HCEC 1CT (cell line): ENCODE measurements at regions not wholly inside any gene's neighbourhood (a gene's known extent, or its start where the extent isn't known, plus 50 kb on each side); places are given as distances from the start of the nearest gene placed in this dataset.

Experiments
- DNase-seq: peaks from one replicate; pipeline ENCODE4 v3.0.0-alpha.2; 2017

DNA sequence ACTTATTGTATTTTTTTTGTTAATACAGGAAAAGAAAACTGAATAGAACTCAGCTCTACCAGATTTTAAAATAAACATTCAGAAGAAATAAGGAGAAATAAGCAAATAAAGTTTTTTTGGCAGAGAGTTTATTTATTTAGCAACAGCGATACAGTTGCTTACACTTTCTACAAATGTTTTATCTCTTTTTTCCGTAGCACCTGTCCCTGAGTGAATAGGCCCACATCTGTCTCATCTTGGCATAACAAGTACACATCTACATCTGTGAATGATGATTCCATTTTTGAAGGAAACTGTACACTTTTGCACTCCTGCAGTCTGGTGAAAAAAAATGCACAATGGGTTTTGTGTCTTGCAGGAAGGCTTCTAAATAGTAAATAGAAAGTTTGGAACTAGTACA is 783.6 kb upstream of the ZEB2 start:
- no peak for DNase-seq

DNA sequence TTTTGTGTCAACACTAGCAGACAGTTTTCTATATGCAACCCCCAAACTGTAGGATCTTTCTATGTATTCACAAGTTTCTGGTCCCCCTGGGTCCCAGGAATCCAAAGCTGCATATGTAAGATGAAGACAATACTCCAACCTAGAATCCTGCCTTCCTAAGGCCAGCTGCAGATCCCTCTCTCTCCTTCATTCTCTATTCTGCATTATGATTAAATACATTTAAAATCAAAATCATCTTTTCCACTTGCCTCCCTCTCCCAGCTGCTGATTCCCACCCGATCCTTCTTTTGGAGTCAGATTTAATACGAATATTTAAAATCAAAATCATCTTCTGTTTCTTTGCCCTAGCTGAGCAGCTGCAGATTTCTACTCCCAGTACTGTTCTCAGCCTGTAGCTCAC is 783.0 kb upstream of the ZEB2 start:
- no peak for DNase-seq

DNA sequence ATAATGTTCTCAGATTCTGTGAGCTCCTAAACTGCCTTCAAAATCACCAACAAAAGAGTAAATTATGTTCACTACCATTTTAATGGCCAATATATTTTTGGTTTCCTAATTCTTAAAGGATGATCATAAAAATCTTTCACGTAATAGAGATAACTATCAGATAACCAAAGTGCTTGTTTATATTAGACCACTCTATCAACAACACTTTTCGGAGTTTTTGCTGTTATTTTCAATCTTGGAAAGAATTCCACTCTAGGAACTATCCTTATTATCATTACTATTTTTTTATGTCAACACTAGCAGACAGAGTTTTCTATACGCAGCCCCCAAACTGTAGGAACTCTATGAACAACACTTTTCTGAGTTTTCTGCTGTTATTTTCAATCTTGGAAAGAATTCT is 782.5 kb upstream of the ZEB2 start:
- no peak for DNase-seq

DNA sequence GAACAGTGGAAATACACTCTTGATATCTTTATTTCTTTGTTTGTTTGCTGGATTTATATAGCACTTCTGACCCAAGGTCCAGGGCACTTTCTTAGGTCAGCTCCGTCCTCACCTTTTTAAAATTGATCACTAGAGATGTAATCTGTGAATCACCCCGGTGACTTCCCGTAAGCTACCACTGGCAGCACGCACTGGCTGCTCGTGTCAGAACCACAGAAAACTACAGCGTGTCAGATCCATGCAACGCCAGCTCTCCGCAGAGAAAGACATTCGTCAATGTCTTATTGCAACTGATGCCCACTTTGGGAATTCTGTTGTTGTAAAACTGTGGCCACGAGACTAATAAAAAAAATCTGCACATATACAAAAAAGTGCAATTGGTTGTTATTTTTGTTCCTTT is 779.4 kb upstream of the ZEB2 start:
- DNase-seq = no peak

DNA sequence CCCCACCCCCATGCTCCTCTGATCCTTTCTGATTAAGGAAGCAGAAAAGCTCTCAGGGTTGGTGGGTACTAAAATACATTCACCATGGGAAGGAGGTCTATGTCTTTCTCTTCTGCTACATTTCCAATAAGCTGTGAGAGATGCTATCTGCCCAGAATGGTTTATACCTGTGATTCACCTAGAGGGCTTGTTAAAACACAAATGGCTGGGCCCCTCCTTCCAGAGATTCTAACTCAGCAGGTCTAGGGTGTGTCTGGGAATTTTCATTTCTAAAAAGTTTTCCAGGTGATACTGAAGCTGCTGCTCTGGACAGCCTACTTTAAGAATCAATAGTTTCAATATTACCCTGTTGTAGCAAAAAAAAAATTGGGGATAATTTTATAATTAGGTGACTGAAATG is 772.2 kb upstream of the ZEB2 start:
- DNase-seq = no peak

DNA sequence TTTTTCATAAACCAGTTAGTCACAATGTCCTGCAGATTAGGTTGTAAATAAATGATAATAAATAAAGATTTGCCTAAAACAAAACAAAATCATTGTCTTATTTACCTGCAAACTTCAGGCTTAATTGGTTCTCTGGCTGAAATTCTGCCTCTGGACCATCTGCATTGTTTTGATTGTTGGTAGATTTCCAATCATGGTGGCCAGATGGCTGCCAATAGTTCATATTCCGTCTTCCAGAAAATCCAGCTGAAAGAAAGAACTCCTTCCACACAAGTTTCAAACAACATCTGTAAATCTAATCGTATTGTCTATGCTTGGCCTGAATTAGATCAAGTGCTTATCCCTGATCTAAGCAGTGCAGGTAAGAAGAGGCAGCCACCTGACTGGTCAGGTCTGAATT is 771.1 kb upstream of the ZEB2 start:
- no peak for DNase-seq

DNA sequence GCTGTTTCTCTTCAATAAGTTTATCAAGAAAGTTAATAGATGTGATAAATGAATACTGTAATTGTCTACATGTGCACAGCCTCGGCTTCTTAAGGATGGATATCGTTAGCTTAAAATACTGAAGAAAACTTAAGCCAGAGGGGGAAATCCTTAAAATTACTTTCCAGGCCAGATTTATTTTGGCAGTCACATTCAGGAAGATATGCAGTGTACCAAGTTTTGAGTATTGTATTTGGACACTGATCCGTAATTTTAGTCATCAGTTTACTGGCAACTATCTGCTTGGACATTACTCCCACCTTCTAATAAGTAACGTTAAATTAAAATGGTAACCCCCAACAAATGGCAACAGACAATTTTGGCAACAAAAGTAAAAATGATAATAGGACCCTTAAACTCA is 770.0 kb upstream of the ZEB2 start:
- no peak for DNase-seq

DNA sequence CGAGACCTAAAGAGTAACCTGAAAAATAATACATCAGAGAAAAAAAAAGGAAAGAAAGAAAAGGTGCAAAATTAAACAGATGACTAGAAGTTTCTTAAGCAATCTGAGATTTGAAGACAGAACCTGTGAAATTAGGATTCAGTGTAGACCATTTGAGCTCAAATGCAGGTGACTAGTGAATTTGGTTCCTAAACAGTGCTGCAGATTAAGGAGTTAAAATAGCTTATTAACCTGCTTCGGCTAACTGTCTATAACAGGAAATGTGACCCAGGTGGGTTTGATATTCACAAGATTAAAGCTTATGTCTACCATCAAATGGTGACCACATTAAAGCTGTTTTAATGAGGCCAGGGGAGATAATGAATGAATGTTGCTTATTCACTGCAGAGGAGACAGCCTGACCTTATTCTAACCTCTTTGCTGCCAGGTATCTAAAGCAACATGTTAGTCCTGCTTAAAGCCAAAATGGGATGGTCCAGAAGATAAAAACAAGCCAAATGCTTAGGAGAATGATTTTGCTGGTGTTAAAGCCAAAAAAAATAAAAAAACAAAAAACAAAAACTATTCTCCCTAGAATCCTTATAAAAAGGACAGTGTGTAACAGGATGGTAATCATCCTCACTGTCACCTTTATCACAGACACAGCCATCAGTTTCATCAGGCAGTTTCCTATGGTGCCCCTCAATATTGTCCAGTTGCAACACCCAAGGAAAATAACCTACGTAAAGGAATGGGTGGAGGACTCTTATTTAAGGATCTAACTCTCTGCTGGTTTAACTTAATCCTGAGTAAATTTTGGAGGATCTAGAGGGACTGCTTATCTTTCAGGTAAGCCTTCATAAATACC is 769.0 kb upstream of the ZEB2 start:
- DNase-seq = no peak

DNA sequence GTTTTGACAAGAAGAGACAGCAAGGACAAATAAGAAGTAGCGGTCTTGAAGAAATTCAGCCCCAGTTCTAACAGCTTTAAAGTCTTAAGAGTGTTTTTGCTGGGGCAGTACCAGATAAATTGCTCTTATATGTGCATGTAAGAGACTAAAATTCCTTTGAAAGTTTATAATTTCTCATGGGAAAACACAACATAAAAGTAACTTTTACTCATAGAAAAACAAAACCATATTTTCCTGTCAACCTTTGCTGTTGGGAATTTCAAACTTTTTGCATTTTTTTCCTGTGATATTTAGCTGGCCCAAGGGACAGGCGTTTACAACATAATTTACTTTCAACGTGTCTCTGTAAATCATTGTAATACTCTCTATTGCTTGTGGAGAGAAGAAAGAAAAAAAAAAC is 767.8 kb upstream of the ZEB2 start:
- DNase-seq = no peak

DNA sequence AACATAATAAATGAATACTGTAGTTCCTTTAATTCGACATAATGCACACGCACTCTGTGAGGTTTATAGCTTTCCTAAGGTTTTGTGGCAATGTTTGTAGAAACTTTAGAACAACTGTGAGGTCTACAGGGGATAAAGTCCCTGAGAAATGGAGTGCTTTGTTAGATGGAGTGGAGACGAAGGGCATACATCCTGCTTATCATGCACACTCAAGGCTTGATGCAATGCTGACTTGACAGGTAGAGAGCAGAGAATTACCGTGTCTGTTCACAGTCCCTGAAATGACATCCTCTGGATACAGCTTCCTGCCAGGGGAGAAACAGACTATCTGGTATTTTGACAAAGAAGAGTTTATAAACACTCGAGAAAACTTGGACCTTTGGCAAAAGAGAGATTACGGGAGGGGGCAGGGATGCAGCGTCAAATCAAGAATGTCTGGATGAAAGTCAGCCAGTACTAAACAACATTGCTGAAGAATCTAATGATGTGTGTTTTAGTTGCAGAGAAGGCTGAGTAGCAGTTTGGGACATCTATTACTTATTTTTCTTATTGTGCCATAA is 766.9 kb upstream of the ZEB2 start:
- no peak for DNase-seq

DNA sequence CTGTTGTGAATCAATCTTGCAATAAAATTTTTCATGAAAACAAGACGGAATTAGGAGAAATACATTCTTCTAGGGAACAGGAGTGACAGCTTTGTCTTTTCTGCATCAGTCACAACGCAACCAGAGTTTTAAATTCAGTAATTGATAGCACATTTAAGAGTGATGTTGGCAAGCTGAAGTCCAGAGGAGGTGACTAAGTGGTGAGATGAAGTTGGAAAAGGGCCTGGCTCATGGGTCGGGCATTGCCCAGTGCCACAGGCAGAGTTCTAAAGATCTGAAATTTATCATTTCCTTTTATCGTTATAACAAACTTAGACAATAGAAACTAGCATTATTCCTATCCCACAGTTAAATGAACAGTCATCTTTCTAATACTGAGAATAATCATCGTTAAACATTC is 764.6 kb upstream of the ZEB2 start:
- DNase-seq = no peak

DNA sequence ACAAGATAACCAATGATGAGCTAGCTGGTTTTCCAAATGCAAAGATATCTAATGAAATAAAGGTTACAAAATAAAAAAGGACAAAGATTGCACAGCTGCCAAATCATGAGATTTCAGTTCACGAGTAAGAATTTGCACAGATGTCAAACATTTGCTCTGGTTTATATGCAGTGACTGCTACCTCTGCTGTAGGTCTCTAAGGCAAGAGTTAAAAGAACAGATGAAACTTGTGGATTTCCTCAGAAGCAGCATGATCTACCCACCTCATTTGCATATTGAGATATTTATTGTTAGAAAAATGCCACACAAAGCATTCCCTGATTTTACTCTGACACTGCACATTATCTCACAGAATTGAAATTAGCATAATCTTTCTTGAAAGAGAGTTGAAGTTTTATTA is 763.2 kb upstream of the ZEB2 start:
- DNase-seq = no peak

DNA sequence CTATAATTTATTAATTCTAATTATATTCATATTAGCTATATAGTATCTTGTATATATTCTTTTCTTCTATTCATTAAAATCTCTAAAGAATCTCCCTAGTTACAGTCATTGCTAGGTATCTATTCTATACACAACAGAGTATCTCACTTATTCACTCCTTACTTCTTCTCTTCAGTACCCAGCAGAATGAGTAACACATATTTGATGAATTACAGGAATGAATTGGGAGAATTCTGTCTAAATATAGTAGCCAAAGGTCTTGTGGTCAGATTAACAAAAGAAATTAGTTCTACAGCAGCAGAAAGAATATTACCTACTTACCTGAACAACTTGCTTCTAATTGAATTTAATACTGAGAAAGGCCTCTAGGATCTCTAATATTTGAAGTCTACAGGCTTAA is 758.0 kb upstream of the ZEB2 start:
- peak; percentile 53 for DNase-seq

DNA sequence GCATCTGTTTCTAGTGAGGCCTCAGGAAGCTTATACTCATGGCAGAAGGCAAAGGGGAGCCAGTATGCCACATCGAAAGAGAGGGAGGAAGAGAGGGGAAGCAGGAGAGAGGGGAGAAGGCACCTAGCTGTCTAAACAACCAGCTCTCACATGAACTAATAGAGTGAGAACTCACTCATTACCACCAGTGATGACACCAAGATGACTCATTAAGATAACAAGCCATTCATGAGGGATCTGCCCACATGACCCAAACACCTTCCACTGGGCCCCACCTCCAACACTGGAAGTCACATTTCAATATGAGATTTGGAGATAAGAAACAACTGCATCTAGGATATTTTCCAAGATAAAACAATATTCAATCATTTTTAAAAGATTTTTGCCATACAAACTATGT is 753.9 kb upstream of the ZEB2 start:
- DNase-seq = peak; percentile 10

DNA sequence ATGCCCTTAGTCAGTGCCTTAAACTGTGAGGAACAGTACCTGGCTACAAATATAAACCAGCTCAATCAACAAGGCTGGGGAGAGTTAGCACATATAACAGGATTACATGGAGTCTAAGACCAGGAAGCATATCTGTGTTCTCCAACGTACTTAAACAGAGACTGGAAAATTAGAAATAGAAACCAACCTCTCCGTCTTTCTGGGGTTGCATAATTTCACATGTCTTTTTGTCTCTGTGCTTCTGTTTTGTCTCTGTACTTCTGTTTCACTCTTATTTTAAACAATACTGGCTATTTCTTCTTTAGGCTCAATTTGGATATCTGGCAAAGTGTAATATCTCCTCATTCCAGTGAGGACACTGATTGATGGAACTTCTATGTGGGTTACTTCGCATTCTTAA is 749.0 kb upstream of the ZEB2 start:
- DNase-seq = no peak

DNA sequence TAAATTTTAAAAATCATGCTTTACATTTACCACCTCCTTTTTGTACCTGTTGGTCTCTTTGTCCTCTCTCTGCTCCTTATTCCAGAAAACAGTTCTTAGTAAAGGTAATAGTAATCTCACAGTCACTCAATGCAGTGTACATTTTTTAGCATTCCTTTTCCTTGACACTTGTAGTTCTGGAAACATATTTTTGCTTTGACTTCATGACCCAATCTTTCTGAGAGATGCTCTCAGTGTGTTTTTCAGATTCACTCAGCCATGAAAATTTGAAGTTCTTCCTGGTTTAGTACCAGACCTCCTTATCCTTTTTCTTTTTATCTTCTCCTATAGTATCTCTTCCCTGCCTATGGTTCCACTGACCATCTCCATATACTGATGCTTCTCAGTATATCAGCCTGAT is 747.5 kb upstream of the ZEB2 start:
- DNase-seq = no peak

DNA sequence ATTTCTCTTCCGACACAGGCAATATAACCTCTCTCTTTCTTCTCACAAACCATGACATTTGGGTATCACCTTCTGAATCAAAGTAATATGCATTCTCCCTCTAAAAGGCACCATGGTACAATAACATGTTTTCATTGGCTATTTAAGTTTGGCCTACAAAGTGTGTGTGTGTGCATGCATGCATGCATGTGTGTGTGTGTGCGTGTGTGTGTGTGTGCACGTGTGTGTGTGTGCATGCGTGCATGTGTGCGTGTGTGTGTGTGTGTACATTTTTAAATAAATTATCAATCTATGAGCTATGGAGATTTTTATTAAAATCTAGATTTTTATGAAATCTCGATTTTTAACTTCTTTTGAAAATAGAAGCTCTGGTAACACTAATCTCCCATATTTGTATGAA is 745.3 kb upstream of the ZEB2 start:
- no peak for DNase-seq

DNA sequence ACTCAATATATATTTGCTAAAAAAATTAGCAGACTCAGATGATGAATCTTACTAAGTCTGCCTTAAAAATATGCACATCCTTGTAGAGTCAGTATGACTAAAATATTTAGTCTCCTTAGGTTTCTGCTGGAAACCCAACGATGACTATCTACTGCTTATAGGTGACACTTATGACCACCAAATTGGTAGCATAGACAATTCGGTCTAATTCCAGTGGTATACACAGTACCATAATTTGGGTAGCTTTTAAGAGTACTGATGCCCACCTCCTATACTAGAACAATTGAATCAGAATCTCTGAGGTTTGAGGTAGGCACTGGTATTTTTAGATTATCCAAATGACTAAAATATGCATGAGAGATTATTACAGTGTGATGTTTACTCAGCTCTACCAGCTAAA is 740.8 kb upstream of the ZEB2 start:
- no peak for DNase-seq

DNA sequence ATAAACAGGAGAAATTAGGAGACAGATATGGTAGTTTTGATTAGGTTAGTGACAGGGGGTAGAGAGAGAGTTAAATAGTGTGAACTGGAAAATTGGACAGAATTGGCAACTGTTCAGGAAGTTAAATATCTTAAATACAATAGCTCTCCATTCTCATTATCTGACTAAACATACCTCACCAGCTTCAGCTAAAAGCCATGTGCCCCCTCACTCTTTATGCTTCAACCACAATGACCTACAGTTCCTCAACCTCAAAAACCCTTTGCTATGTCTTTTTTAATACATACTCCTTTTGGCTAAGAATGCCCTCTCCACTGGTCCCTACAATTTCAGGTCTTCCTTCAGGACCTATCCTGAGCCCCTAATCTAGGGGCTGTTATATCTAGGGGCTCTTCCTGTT is 740.2 kb upstream of the ZEB2 start:
- no peak for DNase-seq

DNA sequence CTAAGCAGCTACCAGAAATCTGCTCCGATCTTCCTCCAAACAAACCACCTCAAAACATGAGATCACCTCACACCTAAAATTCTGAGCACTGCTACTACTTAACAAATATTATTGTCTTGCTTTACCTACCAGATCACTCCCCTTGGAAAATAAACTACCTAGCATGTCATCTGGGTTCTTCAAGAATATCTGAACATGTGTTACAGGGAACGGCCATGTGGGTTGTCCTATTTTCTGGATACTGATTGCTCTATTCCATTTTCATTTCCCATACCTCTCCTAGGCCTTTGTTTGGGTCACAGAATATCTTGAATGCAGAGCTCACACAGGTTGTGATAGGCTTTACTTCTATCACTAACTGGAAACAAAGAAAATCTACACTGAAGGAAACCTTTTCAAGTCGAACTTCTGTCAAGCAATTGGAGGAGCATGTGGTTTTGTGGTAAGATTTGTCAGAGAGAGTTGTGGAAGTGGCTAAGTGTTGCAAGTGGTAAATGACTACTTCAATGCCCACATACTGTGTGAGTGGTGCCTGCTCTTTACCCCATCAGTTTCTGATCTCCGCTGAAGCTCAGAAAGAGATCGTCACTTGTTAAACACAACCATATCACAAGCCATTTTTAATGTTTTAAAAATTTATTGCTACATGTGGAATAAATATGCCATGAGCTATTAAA is 739.1 kb upstream of the ZEB2 start:
- DNase-seq = no peak

DNA sequence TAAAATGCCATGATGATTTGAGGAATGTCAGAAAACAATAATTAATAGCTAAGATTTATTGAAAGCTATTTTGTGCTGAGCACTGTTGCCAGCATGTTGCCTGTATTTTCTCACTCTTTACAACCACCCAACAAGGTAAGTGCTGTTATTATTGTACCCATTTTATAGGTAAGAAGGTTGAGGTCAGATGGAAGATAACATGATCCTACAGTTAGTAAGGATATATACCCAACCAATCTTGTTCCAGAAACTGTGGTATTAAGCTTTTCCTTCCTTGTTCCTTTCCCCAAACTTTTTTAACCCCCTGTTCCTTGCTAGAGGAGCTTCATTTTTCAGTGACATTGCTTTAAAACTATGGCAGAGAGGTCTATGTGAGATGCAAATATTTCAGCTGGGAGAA is 738.0 kb upstream of the ZEB2 start:
- no peak for DNase-seq

DNA sequence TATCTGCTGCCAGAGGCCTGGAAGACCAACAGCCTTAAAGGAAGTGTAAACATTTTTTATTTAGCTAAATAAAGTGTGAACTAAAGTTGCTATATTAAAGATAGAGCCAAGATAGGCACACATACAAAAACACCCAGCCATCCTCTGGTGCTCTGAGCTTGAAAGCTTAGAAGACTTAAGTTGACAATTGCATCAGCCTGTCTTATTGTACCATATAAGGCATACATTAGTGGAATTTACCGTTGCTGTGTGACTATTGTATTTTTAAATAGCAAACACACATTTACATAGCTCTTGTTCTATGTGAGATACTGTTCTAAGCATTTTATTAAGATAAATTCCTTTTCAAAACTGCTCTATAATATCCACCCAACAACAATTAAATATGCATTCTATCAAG is 736.6 kb upstream of the ZEB2 start:
- no peak for DNase-seq

DNA sequence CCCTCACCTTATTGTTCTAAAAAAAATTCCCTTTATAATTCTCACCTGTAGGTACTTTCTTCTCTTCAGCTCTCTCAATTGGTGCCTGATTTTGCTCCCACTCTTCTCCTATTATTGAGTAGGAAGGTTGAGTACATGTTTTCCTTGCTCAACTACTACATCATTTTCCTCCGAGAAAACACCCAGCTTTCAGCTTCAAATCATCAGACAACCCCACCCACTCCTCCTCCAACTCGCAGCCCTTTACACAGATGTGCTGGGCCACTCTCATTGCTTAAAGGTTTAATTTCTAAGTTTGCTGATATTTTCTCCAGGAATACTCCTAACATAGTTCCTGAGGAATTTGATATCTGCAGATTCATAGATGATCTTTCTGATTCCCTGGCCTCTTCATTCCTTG is 734.4 kb upstream of the ZEB2 start:
- DNase-seq = no peak

DNA sequence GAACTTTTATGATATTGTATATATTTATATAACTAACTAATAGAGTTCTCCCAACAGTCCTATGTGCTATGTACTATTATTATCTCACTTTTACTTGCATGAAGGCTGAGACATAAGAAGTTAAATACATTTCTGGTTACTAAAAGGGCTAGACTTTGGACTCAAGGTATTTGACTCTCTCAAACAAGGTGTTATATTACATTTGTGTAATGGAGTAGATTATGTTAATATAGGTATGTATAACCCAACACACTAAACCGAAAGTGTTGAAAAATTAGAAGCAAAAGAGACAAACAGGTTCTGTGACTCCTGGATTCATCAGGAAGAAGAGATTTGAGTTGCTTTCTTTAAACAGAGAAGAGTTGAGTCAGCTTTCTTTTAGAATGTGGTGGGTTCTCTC is 733.6 kb upstream of the ZEB2 start:
- no peak for DNase-seq
